WTC11 (cell line): ENCODE measurements at regions not wholly inside any gene's neighbourhood (a gene's known extent, or its start where the extent isn't known, plus 50 kb on each side); places are given as distances from the start of the nearest gene placed in this dataset.

Experiments used
- ATF3 ChIP-seq: sonication (generic); formaldehyde crosslinking; conservative IDR thresholded peaks from 2 replicates; pipeline ENCODE4 v1.8.1; 2022; ENCODE audit warnings: mild to moderate bottlenecking, missing genetic modification reagents
- CTCF ChIP-seq: fragments of 200-600 bp; IDR thresholded peaks from 2 replicates; pipeline ENCODE4 v1.8.0; 2022; ENCODE audit warnings: antibody characterized with exemption
- E2F4 ChIP-seq: sonication (generic); formaldehyde crosslinking; IDR thresholded peaks from 2 replicates; pipeline ENCODE4 v1.8.1; 2022; ENCODE audit warnings: low read depth, mild to moderate bottlenecking, moderate library complexity, missing genetic modification reagents, borderline replicate concordance
- KAT7 ChIP-seq: sonication (generic); formaldehyde crosslinking; IDR thresholded peaks from 2 replicates; pipeline ENCODE4 v1.8.1; 2023; ENCODE audit warnings: missing genetic modification reagents, mild to moderate bottlenecking, borderline replicate concordance
- SMAD3 ChIP-seq: sonication (generic); formaldehyde crosslinking; IDR thresholded peaks from 2 replicates; pipeline ENCODE4 v1.8.0; 2022; ENCODE audit warnings: missing genetic modification reagents, mild to moderate bottlenecking, borderline replicate concordance
- ZNF138 ChIP-seq: sonication (generic); formaldehyde crosslinking; conservative IDR thresholded peaks from 2 replicates; pipeline ENCODE4 v1.8.1; 2022; ENCODE audit warnings: mild to moderate bottlenecking, moderate library complexity, missing genetic modification reagents
- ZNF317 ChIP-seq: sonication (generic); formaldehyde crosslinking; IDR thresholded peaks from 2 replicates; pipeline ENCODE4 v1.8.1; 2023; ENCODE audit warnings: low read depth, mild to moderate bottlenecking, moderate library complexity, missing genetic modification reagents, borderline replicate concordance
- ZNF423 ChIP-seq: fragments of 250-450 bp; sonication (Bioruptor Pico); IDR thresholded peaks from 2 replicates; pipeline ENCODE4 v2.1.2; 2022; ENCODE audit warnings: mild to moderate bottlenecking, moderate library complexity
- ZNF512 ChIP-seq: sonication (generic); formaldehyde crosslinking; IDR thresholded peaks from 2 replicates; pipeline ENCODE4 v1.8.1; 2022; ENCODE audit warnings: missing genetic modification reagents, borderline replicate concordance
- TF ChIP-seq, protein P1 (sequence below): sonication (generic); formaldehyde crosslinking; IDR thresholded peaks from 2 replicates; pipeline ENCODE4 v1.8.1; 2023; ENCODE audit warnings: mild to moderate bottlenecking, moderate library complexity, missing genetic modification reagents
- TF ChIP-seq, protein P2 (sequence below): sonication (generic); formaldehyde crosslinking; IDR thresholded peaks from 2 replicates; pipeline ENCODE4 v1.8.0; 2022; ENCODE audit warnings: mild to moderate bottlenecking, missing genetic modification reagents

- TF ChIP-seq ATF3 (CRISPR knock-in tag) = no peak
- TF ChIP-seq, protein P1, sequence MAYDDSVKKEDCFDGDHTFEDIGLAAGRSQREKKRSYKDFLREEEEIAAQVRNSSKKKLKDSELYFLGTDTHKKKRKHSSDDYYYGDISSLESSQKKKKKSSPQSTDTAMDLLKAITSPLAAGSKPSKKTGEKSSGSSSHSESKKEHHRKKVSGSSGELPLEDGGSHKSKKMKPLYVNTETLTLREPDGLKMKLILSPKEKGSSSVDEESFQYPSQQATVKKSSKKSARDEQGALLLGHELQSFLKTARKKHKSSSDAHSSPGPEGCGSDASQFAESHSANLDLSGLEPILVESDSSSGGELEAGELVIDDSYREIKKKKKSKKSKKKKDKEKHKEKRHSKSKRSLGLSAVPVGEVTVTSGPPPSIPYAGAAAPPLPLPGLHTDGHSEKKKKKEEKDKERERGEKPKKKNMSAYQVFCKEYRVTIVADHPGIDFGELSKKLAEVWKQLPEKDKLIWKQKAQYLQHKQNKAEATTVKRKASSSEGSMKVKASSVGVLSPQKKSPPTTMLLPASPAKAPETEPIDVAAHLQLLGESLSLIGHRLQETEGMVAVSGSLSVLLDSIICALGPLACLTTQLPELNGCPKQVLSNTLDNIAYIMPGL = no peak
- no peak for TF ChIP-seq CTCF
- TF ChIP-seq, protein P2, sequence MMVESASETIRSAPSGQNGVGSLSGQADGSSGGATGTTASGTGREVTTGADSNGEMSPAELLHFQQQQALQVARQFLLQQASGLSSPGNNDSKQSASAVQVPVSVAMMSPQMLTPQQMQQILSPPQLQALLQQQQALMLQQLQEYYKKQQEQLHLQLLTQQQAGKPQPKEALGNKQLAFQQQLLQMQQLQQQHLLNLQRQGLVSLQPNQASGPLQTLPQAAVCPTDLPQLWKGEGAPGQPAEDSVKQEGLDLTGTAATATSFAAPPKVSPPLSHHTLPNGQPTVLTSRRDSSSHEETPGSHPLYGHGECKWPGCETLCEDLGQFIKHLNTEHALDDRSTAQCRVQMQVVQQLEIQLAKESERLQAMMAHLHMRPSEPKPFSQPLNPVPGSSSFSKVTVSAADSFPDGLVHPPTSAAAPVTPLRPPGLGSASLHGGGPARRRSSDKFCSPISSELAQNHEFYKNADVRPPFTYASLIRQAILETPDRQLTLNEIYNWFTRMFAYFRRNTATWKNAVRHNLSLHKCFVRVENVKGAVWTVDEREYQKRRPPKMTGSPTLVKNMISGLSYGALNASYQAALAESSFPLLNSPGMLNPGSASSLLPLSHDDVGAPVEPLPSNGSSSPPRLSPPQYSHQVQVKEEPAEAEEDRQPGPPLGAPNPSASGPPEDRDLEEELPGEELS (CRISPR knock-in tag) = no peak
- no peak for TF ChIP-seq ZNF317
- TF ChIP-seq ZNF512 (CRISPR knock-in tag) = no peak
- TF ChIP-seq ZNF423 (CRISPR knock-in tag) = no peak
- TF ChIP-seq SMAD3 = no peak
- no peak for TF ChIP-seq KAT7 (CRISPR knock-in tag)
- TF ChIP-seq ZNF138 = no peak
- no peak for TF ChIP-seq E2F4 (CRISPR knock-in tag)
Observed at GRCh38 chr11:41978945-41979344, 519.5 kb upstream of the LRRC4C start.
